MM.1S (cell line): ENCODE measurements at regions not wholly inside any gene's neighbourhood (a gene's known extent, or its start where the extent isn't known, plus 50 kb on each side); places are given as distances from the start of the nearest gene placed in this dataset.

Experiments
- EZH2phosphoT487 ChIP-seq: fragments of 300-600 bp; sonication (generic); IDR thresholded peaks from 2 replicates; pipeline ENCODE4 v1.6.1; 2018; ENCODE audit warnings: antibody characterized with exemption, low read length
- TF ChIP-seq, protein P1 (sequence below): fragments of 300-600 bp; sonication (generic); IDR thresholded peaks from 2 replicates; pipeline ENCODE4 v1.5.1; 2016; ENCODE audit warnings: antibody characterized with exemption, low read length, mixed read lengths

DNA sequence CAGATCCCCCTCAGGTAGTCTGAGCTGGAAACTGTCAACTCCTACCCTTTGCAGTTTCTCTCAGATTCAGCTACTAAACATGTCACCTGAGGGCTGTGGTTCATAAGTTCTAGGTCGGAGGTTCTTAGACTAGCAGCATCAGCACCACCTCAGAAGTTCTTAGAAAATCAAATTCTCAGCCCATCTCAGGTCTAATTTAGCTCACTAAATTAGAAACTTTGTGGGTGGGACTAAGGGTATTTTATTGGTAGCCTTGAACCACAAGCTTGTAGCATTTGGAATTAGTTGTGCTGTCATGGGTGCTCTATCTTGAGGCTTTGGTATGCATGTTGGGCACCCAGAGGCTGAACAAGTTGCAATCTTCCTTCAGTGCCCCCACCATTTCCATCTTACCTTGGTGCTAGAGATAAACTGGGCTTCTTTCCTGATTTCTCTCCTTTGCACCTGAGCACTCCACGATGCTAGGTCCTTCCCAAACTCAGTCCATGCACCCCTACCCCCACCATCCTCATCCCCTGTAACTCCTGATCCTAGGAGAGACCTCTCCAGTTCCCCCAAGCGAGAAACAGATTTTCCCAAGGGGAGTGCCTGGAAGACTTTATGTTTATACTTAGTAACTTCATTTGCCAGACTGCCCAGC is 54.2 kb downstream of the S1PR1 start:
- TF ChIP-seq, protein P1, sequence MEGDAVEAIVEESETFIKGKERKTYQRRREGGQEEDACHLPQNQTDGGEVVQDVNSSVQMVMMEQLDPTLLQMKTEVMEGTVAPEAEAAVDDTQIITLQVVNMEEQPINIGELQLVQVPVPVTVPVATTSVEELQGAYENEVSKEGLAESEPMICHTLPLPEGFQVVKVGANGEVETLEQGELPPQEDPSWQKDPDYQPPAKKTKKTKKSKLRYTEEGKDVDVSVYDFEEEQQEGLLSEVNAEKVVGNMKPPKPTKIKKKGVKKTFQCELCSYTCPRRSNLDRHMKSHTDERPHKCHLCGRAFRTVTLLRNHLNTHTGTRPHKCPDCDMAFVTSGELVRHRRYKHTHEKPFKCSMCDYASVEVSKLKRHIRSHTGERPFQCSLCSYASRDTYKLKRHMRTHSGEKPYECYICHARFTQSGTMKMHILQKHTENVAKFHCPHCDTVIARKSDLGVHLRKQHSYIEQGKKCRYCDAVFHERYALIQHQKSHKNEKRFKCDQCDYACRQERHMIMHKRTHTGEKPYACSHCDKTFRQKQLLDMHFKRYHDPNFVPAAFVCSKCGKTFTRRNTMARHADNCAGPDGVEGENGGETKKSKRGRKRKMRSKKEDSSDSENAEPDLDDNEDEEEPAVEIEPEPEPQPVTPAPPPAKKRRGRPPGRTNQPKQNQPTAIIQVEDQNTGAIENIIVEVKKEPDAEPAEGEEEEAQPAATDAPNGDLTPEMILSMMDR, result no peak
- TF ChIP-seq EZH2phosphoT487, result no peak
